Mesothelial cell of epicardium (in vitro differentiated cells): ENCODE measurements at regions not wholly inside any gene's neighbourhood (a gene's known extent, or its start where the extent isn't known, plus 50 kb on each side); places are given as distances from the start of the nearest gene placed in this dataset.
A peak's percentile ranks its signal among the peaks of the same experiment; 100 is the strongest.

Experiments
- DNase-seq, 2 experiments: peaks; one replicate each; pipeline ENCODE4 v3.0.0; 2021; ENCODE audit warnings: low spot score in 2 of 2; ENCODE audit not compliant: unreplicated experiment in 2 of 2
- H3K27ac Mint-ChIP-seq: 2 replicates; pipeline ENCODE4 v1.8.0; 2021; ENCODE audit warnings: mixed read lengths
- H3K27me3 Mint-ChIP-seq: 2 replicates; pipeline ENCODE4 v1.8.0; 2021; ENCODE audit warnings: low read depth, mixed read lengths
- H3K36me3 Mint-ChIP-seq: 2 replicates; pipeline ENCODE4 v1.8.0; 2021; ENCODE audit warnings: mixed read lengths
- H3K4me1 Mint-ChIP-seq: 2 replicates; pipeline ENCODE4 v1.8.0; 2021; ENCODE audit warnings: mixed read lengths
- H3K4me3 Mint-ChIP-seq: 2 replicates; pipeline ENCODE4 v1.8.0; 2021; ENCODE audit warnings: mild to moderate bottlenecking, moderate library complexity, mixed read lengths
- H3K9me3 Mint-ChIP-seq: 2 replicates; pipeline ENCODE4 v1.8.0; 2021; ENCODE audit warnings: mixed read lengths
- TF ChIP-seq, protein P1 (sequence below): fragments of 200-600 bp; sonication (generic); IDR thresholded peaks from one replicate; pipeline ENCODE4 v1.5.0; 2021; ENCODE audit warnings: antibody characterized with exemption; ENCODE audit not compliant: unreplicated experiment

DNA sequence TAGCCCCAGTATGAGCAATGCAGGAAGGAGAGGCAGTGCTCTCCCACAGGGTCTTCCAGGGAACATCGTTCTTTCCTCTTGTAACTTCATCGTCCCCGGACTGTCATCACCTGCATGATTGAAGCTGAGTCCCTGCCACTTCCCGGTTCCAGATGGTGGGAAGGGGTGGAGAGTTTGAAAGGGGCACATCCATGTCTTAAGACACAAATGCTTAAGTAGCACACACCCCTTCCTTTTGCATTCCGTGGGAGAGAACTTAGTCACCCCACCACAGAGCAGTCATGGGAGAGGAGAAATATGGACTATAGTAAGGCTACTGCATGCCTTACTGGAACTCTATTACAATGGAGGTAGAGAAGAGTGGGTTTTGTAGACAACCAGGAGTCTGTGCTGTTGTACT is 165.3 kb upstream of the GAS1 start:
- Mint-ChIP-seq H3K27me3 (no peaks in the 10 kb centered on the region), H3K4me3 (no peak overlapping the region), H3K27ac (no peak overlapping the region), H3K36me3 (peaks cover 4% of the 10 kb centered on the region), H3K4me1 (peaks cover 17% of the 10 kb centered on the region), H3K9me3 (peaks cover 4% of the 10 kb centered on the region)
- no peak for DNase-seq
- TF ChIP-seq, protein P1, sequence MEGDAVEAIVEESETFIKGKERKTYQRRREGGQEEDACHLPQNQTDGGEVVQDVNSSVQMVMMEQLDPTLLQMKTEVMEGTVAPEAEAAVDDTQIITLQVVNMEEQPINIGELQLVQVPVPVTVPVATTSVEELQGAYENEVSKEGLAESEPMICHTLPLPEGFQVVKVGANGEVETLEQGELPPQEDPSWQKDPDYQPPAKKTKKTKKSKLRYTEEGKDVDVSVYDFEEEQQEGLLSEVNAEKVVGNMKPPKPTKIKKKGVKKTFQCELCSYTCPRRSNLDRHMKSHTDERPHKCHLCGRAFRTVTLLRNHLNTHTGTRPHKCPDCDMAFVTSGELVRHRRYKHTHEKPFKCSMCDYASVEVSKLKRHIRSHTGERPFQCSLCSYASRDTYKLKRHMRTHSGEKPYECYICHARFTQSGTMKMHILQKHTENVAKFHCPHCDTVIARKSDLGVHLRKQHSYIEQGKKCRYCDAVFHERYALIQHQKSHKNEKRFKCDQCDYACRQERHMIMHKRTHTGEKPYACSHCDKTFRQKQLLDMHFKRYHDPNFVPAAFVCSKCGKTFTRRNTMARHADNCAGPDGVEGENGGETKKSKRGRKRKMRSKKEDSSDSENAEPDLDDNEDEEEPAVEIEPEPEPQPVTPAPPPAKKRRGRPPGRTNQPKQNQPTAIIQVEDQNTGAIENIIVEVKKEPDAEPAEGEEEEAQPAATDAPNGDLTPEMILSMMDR: no peak

DNA sequence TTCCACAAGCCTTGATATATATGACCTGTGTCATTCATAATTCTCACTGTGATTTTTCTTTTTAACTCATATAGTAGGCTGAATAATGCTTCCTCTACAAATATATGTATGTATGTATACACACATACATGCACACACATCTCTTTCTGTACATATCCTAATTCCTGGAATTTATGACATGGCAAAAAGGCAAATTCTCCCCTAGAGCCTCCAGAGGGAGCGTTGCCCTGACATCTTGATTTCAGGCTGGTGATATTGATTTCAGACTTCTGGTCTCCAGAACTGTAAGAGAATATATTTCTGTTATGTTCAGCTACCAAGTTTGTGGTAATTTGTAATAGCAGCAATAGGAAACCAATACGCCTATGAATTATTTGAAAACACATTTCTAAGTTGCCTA is 166.6 kb upstream of the GAS1 start:
- Mint-ChIP-seq H3K4me1 (peaks cover 11% of the 10 kb centered on the region), H3K4me3 (no peak overlapping the region), H3K36me3 (peaks cover 4% of the 10 kb centered on the region), H3K27me3 (no peaks in the 10 kb centered on the region), H3K27ac (no peak overlapping the region), H3K9me3 (peaks cover 4% of the 10 kb centered on the region)
- DNase-seq: no peak
- TF ChIP-seq, protein P1: no peak

DNA sequence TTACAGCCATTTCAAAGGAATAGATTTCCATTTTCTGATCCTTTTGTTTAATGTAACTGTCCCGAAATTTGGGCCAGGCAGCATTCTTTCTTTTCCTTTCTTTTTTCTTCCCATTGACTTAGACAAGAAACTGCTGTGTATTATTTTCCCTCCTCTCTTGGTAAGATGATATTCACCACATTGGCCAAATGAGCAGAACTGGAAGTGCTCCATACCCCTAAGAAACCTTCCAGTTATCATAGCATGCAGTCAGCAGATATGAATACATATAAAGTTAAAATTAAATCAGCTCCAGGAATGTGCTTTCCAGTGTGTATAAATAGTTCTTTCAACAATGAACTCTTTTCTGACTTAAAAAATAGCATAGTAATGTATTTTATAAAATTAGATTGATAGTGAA is 168.5 kb upstream of the GAS1 start:
- no peaks in the 10 kb centered on the region for H3K27me3 Mint-ChIP-seq
- H3K27ac Mint-ChIP-seq: no peak overlapping the region
- peaks cover 2% of the 10 kb centered on the region for H3K36me3 Mint-ChIP-seq
- TF ChIP-seq, protein P1: no peak
- H3K4me3 Mint-ChIP-seq: no peak overlapping the region
- H3K9me3 Mint-ChIP-seq: peaks cover 4% of the 10 kb centered on the region
- DNase-seq: no peak
- peaks cover 17% of the 10 kb centered on the region for H3K4me1 Mint-ChIP-seq

DNA sequence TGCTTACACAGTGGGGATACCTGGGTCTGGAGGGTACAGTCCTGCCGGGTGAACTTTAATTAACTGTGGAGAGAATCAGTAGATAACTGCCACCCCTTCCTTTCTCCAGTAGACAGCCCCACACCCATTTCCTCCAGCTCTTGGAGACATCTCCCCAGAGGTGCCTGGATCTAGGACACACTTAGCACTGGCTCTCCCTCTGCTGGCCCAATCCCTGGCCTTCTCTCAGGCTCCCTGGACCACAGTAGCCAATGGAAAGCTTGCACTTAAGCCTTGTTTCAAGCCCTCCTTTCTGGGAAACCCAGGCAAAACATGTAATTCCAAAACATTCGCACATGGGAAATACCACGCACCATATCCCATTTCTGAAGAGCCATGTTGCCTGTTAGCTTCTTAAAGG is 169.2 kb upstream of the GAS1 start:
- Mint-ChIP-seq H3K36me3 (peaks cover 2% of the 10 kb centered on the region), H3K27ac (no peak overlapping the region), H3K27me3 (no peaks in the 10 kb centered on the region), H3K4me3 (no peak overlapping the region), H3K4me1 (peaks cover 20% of the 10 kb centered on the region), H3K9me3 (peaks cover 3% of the 10 kb centered on the region)
- TF ChIP-seq, protein P1: no peak
- DNase-seq: no peak

DNA sequence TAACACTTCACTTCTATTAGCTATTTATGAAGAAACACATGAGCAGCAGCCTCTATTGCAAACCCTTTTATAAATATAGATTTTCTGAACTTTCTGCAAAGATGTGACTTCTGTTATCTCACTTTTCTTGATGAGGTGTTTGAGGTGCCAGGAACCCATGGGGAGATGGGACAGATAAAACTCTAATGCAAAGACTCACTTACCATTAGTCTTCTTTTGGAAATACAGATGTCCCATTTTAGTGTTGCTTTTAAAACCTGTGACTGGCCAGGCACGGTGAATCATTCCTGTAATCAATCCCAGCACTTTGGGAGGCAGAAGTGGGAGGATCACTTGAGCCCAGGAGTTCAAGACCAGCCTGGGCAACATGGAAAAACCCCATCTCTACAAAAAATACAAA is 171.3 kb upstream of the GAS1 start:
- Mint-ChIP-seq H3K9me3 (no peaks in the 10 kb centered on the region), H3K36me3 (no peaks in the 10 kb centered on the region), H3K27me3 (no peaks in the 10 kb centered on the region), H3K4me3 (no peak overlapping the region), H3K27ac (no peak overlapping the region), H3K4me1 (peaks cover 39% of the 10 kb centered on the region)
- TF ChIP-seq, protein P1: no peak
- DNase-seq: no peak

DNA sequence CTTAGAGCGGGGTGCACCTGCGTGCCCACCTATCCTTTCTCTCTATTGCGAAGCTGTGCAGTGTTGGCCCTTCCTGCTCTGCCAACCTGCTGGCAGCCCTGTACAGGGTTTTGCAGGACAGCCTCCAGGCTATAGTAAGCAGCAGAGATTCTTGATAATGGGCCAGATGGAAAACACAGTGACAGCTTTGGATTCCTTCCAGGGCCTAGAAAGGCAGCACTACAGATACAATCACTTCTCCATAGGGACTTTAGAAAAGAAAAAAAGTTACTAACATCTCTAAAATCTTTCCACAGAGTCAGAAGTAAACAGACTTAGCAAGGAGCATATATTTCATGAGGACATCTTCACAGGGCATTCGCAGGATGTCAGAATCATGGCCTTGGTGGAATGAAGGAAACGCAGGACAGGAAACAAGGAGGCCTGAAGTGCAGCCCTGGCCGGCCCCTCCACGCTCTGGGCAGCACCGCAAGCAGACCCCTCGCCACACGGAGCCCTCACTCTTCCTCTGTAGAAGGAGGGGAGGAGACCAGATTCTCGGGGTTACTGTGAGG is 172.1 kb upstream of the GAS1 start:
- Mint-ChIP-seq H3K36me3 (no peaks in the 10 kb centered on the region), H3K4me3 (peak overlapping the region; percentile 4), H3K9me3 (no peaks in the 10 kb centered on the region), H3K4me1 (peaks cover 47% of the 10 kb centered on the region), H3K27ac (peak overlapping the region; percentile 95), H3K27me3 (no peaks in the 10 kb centered on the region)
- no peak for DNase-seq
- TF ChIP-seq, protein P1: no peak
